DOHH2 (cell line): ENCODE measurements at regions not wholly inside any gene's neighbourhood (a gene's known extent, or its start where the extent isn't known, plus 50 kb on each side); places are given as distances from the start of the nearest gene placed in this dataset.

Experiments
- H3F3A ChIP-seq: fragments of 200-600 bp; sonication (generic), shearing (Covaris generic); 2 replicates; pipeline ENCODE4 v1.6.0; 2016; ENCODE audit warnings: antibody characterized with exemption, mild to moderate bottlenecking; ENCODE audit not compliant: control insufficient read depth, insufficient read depth
- H3K27ac ChIP-seq: fragments of 200-600 bp; sonication (generic); 2 replicates; pipeline ENCODE4 v1.5.1; 2014; ENCODE audit warnings: low read depth, mild to moderate bottlenecking, low read length, moderate library complexity
- H3K27me3 ChIP-seq: fragments of 200-600 bp; sonication (generic); 2 replicates; pipeline ENCODE4 v1.6.1; 2014; ENCODE audit warnings: mild to moderate bottlenecking, low read length, mixed read lengths; ENCODE audit not compliant: control insufficient read depth
- H3K36me3 ChIP-seq: fragments of 200-600 bp; sonication (generic); 2 replicates; pipeline ENCODE4 v1.6.1; 2014; ENCODE audit warnings: mild to moderate bottlenecking, low read length, moderate library complexity, mixed read lengths; ENCODE audit not compliant: control insufficient read depth
- H3K4me1 ChIP-seq: fragments of 200-600 bp; sonication (generic); 2 replicates; pipeline ENCODE4 v1.6.1; 2014; ENCODE audit warnings: mild to moderate bottlenecking, low read length, mixed read lengths; ENCODE audit not compliant: control insufficient read depth
- H3K4me2 ChIP-seq: fragments of 200-600 bp; sonication (generic); 2 replicates; pipeline ENCODE4 v1.6.0; 2014; ENCODE audit warnings: mild to moderate bottlenecking, low read length, moderate library complexity
- H3K4me3 ChIP-seq: fragments of 200-600 bp; sonication (generic); 2 replicates; pipeline ENCODE4 v1.5.1; 2014; ENCODE audit warnings: mild to moderate bottlenecking, low read length, mixed read lengths
- H3K79me2 ChIP-seq: fragments of 200-600 bp; sonication (generic); 2 replicates; pipeline ENCODE4 v1.6.1; 2014; ENCODE audit warnings: mild to moderate bottlenecking, low read length, mixed read lengths; ENCODE audit not compliant: control insufficient read depth
- H3K9me2 ChIP-seq: fragments of 200-600 bp; sonication (generic); replicated peaks from 2 replicates; pipeline ENCODE4 v1.6.1; 2014; ENCODE audit warnings: mild to moderate bottlenecking, low read length, mixed read lengths; ENCODE audit not compliant: control insufficient read depth
- H3K9me3 ChIP-seq: fragments of 200-600 bp; sonication (generic); 2 replicates; pipeline ENCODE4 v1.6.1; 2014; ENCODE audit warnings: antibody characterized with exemption, low read length, mixed read lengths; ENCODE audit not compliant: control insufficient read depth, insufficient read depth
- H4K20me1 ChIP-seq: fragments of 200-600 bp; sonication (generic); 2 replicates; pipeline ENCODE4 v1.6.0; 2014; ENCODE audit warnings: low read depth, mild to moderate bottlenecking, antibody characterized with exemption, low read length, moderate library complexity; ENCODE audit not compliant: control insufficient read depth, insufficient read depth
- CTCF ChIP-seq: fragments of 200-600 bp; sonication (generic); IDR thresholded peaks from one replicate; pipeline ENCODE4 v1.5.1; 2014; ENCODE audit warnings: antibody characterized with exemption, mild to moderate bottlenecking, low read depth, low read length; ENCODE audit not compliant: poor library complexity, severe bottlenecking
- EZH2phosphoT487 ChIP-seq: fragments of 200-600 bp; sonication (generic); IDR thresholded peaks from 2 replicates; pipeline ENCODE4 v1.6.1; 2017; ENCODE audit warnings: borderline replicate concordance, mild to moderate bottlenecking, antibody characterized with exemption, low read length, moderate library complexity, mixed read lengths

- Histone ChIP-seq H3K27me3 (peaks cover 4% of the 10 kb centered on the region; the same call in 1 of the 2 replicates), H3K4me1 (no peaks in the 10 kb centered on the region), H3K79me2 (no peaks in the 10 kb centered on the region), H3K36me3 (no peaks in the 10 kb centered on the region), H3K4me2 (no peak overlapping the region), H3F3A (no peaks in the 10 kb centered on the region), H3K4me3 (no peak overlapping the region), H3K27ac (no peak overlapping the region), H3K9me2 (no peaks in the 10 kb centered on the region), H3K9me3 (no peaks in the 10 kb centered on the region), H4K20me1 (no peaks in the 10 kb centered on the region)
- TF ChIP-seq EZH2phosphoT487: no peak
- no peak for TF ChIP-seq CTCF
These were observed 86.6 kb downstream of the BOD1 start for GRCh38 chr5:173529861-173530260.

- H3K9me2 ChIP-seq: no peaks in the 10 kb centered on the region
- H3K36me3 ChIP-seq: no peaks in the 10 kb centered on the region
- no peak overlapping the region for H3K4me2 ChIP-seq
- H4K20me1 ChIP-seq: no peaks in the 10 kb centered on the region
- TF ChIP-seq EZH2phosphoT487 (no peak), CTCF (no peak)
- H3K9me3 ChIP-seq: no peaks in the 10 kb centered on the region
- H3K4me1 ChIP-seq: no peaks in the 10 kb centered on the region
- no peak overlapping the region for H3K4me3 ChIP-seq
- H3K79me2 ChIP-seq: no peaks in the 10 kb centered on the region
- no peak overlapping the region for H3K27ac ChIP-seq
- H3K27me3 ChIP-seq: peaks cover 4% of the 10 kb centered on the region; the same call in 1 of the 2 replicates
- no peaks in the 10 kb centered on the region for H3F3A ChIP-seq
These were observed 88.8 kb downstream of the BOD1 start for GRCh38 chr5:173527671-173528070.

GRCh38 chr5:173524136-173524535 is 92.3 kb downstream of the BOD1 start:
- Histone ChIP-seq H3K4me2 (no peak overlapping the region), H3K36me3 (no peaks in the 10 kb centered on the region), H3K4me3 (no peak overlapping the region), H4K20me1 (no peaks in the 10 kb centered on the region), H3K27ac (no peak overlapping the region), H3K9me3 (no peaks in the 10 kb centered on the region), H3F3A (no peaks in the 10 kb centered on the region), H3K9me2 (no peaks in the 10 kb centered on the region), H3K79me2 (no peaks in the 10 kb centered on the region), H3K27me3 (peaks cover 4% of the 10 kb centered on the region; the same call in 1 of the 2 replicates), H3K4me1 (no peaks in the 10 kb centered on the region)
- TF ChIP-seq CTCF (no peak), EZH2phosphoT487 (no peak)
